GM19239 (cell line): ENCODE measurements at regions not wholly inside any gene's neighbourhood (a gene's known extent, or its start where the extent isn't known, plus 50 kb on each side); places are given as distances from the start of the nearest gene placed in this dataset.
A peak's percentile ranks its signal among the peaks of the same experiment; 100 is the strongest.

Experiments used
- DNase-seq: peaks from one replicate; pipeline ENCODE4 v3.0.0; 2011; ENCODE audit warnings: low spot score; ENCODE audit not compliant: insufficient read length
- FAIRE-seq: peaks from 2 replicates; lab custom pipeline; 2011; peaks lifted over from hg19 to GRCh38; lab: Jason Lieb, UNC

DNA sequence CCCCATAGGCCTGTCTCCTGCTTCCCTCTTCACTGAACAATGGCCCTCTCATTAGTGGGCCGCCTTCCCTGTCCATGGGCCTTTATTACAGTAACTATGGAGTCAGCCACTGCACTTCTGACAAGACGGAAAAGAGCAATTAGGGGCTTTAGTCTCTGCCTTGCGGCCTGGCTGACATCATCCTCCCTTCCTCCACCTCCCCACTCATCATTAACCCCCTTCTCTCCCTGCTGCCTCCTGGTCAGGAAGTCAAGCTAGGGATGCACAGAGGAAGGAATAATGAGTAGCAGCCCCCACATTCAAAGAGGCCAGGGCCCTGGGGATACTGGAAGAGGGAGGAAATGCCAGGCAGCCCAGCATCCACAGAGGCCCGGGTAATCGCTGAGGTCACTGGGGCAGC, 101.6 kb upstream of the PLXNA4 start:
- DNase-seq (no peak), FAIRE-seq (no peak)

DNA sequence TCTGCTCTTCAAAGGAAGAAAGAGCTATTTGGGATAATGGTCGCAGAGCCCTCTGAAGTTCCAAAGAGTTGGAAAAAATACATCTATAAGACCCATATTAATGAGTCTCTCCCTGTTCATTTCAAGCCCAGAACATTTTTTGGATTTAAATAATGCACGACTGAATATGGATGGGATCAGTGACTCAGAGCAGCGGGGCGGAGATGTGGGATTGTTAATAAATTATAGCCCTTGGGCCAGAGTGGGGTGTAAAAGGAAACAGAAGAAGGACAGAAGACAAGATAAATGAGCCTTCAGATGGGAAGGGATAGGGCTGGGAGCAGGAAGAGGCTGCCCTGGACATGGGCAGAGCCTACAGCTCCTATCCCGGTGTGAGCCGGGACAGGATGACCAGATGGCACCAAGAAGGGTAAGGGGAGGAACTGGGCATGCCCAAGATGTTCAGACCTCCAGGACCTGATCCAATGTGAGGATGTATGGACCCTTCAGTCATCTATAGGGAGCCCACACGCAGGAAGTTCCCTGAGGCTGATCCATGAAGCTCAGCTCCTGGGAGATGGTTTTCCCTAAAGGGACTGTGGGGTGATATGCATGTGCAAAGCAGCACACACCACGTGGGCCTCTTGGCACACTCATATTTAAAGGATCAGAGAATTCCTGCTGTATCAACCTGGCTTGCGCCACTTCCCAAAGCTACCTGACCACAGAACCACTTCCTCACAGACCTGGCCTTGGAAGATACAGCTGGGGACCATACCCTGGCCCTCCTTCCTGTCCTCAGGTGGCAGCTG, 96.1 kb upstream of the PLXNA4 start:
- DNase-seq = no peak
- FAIRE-seq = no peak

DNA sequence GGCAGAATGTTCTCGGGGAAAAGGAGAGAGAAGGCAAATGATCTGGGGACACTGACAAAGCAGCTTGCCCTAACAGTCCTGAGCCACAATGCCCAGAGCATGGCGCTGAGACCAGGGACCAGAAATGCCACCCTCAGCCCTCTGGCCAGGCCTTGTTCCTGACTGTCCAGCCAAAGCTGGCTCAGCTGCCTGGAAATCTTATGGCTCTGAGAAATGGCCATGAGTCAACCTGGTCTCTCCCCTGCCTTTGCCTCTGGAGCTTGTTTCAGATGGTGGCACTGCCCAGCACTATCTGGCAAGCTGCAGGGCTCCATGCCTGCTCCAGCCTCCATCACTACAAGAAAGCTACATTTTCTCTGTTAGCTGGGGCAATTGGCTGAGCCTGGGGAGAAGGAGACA, 90.5 kb upstream of the PLXNA4 start:
- FAIRE-seq = no peak
- DNase-seq = no peak

DNA sequence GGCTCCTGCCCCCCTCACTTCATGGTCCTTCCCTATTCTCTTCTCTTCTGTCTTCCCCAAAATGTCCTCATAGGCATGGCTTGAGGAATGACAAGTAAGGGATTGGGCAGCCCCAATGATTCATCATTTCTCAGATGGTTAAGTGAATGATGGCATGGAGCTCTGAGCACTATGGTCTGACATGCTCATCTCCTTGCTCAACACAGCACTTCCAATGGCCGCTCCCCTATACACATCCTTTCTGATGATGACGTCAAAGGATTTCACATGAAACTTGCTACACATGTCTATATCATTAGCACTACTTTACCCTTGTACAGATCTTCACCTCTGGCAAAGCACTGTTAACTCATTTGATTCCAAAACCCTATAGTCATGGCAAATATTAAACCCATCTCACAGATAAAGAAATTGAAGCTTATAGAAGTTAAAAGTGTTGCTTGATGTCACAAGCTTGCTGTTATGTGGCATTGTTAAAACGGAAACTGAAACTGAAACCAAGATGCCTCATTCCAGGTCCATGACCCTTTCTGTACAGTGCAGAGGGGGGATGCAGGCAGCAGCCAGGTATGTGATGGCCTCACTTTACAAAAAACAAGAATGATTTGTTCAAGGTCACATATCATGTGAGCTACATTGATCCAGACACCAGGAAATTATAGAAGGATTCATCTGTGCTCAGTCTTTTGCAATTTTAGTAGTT, 90.0 kb upstream of the PLXNA4 start:
- FAIRE-seq = no peak
- no peak for DNase-seq

DNA sequence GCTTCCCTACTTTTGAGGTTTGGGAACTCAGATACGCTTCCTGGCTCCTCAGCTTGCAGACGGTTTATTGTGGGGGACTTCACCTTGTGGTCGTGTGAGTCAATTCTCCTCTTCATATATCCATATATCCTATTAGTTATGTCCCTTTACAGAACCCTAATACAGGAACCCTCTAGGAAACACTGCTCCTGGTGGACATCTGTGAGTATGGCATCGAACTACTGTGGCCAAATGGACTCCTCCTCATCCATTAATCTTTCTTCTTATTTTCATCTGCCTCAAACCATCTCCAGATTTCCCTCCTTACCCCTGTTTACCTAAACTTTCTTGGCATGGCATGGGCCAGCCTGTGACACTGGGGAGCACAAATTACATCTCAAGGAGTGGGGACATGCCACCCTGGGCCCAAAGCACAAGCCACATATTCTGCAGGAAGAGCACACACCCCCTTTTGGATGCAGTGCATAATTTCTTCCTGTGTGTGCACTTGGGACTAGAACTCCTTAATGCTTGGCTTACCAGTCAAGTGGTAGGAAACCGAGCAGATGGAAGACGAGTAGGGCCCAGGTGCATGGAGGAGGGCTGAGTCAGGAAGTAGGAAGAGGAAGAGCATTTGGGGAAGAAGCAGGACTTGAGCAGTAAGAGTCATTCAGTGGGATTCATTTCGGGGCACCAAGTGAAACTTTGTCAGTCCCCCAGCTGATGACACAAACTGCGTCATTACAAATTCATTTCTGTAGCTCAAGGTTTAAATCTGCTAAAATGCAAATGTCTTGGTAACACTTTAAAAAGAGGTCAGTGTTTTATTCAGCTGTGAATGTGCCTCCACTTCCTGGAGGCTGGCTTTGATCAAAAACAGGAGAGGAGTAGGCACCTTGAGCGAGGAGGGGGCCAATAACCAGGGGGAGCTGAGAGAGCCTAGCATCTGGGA, 80.8 kb upstream of the PLXNA4 start:
- FAIRE-seq (peak; percentile 11), DNase-seq (no peak)

DNA sequence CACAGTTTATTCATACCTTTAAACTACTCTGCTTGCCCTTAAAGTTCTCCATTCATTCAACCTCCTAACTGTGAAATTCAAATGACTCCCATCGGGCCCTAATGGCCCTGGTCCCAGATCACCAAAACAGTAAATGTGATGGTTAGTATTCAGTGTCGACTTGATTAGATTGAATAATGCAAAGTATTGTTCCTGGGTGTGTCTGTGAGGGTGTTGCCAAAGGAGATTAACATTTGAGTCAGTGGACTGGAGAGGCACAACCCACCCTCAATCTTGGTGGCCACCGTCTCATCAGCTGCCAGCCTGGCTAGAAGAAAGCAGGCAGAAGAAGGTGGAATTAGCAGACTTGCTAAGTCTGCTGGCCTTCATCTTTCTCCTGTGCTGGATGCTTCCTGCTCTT, 80.1 kb upstream of the PLXNA4 start:
- FAIRE-seq (no peak), DNase-seq (no peak)

DNA sequence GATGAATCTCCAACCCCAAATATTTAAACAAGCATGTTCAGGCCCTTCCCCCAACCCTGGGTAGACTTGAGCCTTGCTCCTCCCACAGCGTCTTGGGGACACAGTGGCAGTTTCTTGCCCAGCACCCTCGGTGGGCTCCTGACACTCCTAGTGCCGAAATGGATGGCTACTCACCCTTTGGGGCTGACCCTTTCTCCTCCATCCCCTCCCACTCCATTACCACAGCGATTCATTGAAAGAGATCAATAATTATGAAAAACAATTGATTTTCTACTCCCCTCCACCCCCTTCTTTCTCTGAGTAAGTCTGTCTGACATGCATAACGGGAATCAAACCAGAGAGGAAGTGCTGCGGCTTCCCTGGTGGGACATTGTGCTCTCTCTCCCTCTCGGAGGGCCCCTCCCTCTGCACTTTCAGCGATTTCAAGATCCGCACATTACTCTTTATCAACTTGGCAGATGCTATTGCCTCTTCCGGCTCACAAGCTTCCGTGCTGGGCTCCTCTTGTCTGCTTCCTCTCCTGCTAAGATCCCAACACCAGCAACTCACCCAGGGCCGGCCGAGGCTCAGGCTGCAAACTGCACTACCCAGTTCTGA, 79.0 kb upstream of the PLXNA4 start:
- FAIRE-seq (peak; percentile 62), DNase-seq (no peak)

DNA sequence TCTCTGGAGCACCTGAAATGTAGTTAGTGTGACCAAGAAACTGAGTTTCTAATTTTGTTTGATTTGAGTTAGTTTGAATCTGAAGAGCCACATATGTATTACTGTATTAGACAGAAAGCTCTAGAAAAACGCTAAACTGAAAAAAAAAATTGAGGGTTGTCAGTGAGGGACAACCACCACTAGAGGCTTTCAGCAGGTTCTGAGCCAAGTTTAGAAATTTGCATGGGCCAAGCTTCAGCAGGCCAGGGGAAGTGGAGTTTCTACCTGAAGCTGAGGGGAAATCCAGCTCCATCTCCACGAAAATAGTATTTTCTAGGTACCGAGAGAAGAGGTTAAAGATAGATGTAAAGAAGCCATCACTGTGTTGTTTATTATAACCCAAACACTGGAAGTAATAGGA, 77.9 kb upstream of the PLXNA4 start:
- DNase-seq (peak; percentile 44), FAIRE-seq (peak; percentile 80)

DNA sequence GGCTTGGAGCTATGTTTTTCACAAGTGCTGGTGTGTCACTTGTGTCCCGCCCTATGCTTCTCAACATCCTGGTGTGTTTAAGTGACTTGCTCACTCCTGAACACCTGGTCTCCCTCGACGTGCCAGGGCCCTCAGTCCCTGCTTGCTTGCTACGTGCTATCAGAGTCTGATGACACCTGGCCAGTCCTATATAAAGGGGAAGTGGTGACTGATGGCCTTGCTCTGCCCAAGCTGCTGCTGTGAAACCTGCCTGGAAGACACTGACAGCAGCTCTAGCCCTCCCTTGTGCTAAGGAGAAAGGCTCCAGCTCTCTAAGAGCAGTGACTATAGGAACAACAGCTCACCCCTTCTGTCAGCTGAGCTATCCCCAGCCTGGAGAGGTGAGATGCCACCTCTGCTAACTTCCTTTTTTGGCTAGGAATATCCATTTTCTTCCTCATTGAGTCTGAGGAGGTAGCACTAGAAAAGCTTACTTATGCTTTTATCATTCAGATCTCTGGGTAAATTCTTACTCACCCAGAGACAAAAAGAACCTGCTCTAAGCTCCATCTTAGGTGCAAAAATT, 77.2 kb upstream of the PLXNA4 start:
- DNase-seq = peak; percentile 7
- no peak for FAIRE-seq

DNA sequence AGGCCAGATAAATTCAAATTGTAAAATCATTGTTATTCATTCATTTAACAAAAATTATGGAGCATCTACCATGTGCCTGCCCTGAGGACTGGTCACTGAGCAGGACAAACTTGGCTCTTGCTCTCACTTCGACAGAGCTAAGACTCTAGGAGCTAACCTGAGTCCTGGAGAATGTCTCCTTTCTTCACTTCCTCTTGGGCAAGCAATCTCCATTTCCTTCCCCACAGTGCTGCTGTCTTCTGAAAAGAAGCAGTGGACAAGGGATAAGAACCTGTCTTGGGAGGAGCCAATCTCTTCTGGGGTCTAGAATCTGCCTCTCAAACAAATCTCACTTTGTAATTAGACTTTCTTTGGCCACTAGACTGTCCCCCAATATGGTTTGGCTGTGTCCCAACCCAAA, 76.2 kb upstream of the PLXNA4 start:
- FAIRE-seq (no peak), DNase-seq (no peak)

DNA sequence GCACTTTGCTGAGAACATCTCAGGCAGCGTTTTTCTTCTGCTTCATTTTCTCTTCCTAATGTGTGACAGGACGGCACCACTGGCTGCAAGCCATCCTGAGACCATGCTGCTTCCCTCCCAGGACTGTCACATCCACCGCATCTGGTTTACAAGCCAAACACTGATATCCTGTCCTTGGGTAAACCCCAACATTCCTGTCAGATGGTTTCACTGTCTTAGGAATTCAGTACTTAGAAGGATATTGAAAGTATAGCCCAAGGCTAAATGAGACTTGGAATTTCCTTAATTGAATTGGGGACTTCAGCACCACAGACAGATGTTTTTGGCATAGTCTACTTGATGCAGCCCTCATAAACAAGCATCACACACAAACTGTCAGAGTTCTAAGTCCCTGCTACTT, 74.2 kb upstream of the PLXNA4 start:
- no peak for FAIRE-seq
- DNase-seq = no peak

DNA sequence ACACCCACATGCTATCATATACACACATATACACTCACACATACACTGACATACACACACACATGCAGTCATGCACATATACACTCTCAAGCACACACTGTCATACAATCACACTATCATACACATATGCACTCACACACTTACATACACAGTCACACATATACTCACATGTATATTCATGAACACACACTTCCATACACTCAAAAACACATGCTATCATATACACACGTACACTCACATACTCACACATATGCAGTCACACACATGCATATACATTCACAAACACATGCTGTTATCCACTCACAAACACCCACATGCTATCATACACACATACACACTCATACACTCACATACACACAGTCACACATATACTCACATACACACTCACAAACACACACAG, 71.0 kb upstream of the PLXNA4 start:
- FAIRE-seq (no peak), DNase-seq (no peak)

DNA sequence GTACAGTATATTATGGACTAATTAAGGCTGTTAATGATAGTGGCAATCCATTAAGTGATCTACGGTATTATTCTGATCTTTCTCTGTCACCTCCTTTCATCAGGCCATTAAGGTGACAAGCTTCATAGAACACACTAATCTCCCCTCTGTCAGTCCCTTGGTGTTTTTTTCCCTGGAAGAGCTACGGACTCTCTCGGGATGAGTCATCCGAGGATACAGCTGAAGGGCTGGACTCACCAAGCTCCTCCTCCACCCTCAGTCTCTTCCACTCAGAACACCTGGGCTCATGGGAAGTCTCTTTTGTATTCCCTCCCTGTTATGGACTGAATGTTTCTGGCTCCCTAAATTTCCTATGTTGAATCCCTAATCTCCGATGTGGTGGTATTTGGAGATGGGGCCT, 69.8 kb upstream of the PLXNA4 start:
- DNase-seq (no peak), FAIRE-seq (no peak)

DNA sequence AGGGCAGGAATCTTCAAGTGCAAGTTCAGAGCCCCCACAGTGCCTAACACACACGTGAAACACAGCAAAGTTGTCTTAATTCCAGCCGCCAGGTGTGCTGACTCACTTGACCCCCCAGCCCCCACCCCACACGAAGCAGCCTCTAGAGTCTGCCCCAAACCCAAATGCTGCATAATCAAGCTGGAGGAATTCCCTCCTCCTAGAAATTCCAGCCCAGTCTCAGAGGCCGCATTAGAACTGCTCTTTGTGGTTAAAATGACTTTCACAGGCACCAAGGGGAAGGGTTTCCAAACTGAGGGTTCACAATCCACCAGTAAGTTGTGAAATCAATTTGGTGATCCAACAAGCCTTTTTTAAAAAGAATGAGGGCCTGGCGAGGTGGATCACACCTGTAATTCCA, 67.0 kb upstream of the PLXNA4 start:
- FAIRE-seq = no peak
- no peak for DNase-seq

DNA sequence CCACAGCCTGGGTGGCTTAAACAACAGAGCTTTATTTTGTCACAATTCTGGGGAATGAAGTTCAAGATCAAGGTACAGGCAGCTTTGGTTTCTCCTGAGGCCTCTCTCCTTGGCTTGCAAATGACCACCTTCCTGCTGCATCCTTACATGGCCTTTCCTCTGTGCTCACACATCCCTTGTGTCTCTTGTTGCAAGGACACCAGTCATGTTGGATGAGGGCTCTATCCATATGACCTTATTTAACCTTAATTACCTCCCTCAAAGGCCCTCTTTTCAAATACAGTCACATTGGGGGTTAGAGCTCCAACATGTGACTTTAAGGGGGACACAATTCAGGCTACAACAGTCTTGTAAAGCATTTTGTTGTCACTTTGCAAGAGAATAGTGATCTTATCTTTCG, 65.0 kb upstream of the PLXNA4 start:
- FAIRE-seq (no peak), DNase-seq (no peak)

DNA sequence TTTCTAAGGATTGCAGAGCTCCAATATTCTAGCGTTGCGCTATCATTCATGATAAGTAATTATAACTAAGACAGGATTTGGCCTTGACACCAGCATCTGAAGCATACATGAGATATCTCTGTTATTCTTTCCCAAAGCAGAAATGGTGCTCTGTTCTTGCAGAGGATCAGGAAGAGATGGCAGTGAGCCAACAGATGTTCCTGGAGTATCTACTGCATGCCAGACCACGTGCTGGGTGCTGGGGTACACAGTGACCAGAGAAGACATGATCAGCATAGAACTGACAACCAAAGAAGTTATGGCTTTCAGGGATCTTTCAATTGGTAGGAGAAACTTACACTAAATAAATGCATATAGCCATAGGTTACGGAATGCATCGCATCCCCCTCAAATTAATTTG, 63.7 kb upstream of the PLXNA4 start:
- no peak for FAIRE-seq

DNA sequence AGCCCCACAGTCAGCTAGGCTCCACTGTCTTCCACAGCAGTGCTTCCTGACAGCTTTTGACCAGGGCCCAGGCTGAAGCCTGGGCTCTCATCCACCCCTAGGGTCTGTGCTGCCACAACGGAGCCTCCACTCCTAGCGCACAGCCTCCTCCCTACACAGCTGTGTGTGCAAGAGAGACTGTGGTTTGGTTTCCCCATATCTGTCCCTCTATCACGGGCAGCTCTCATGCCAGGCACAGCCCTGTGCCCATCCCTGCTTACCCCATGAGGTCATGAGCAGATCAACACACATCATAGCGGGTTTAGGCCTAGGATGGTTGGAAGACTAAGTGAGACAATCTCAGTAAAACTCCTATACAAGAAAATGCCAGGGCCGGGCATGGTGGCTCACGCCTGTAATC, 61.7 kb upstream of the PLXNA4 start:
- DNase-seq (no peak), FAIRE-seq (no peak)

More for the DNA sequence above, 63.7 kb upstream of the PLXNA4 start:
- DNase-seq = no peak

DNA sequence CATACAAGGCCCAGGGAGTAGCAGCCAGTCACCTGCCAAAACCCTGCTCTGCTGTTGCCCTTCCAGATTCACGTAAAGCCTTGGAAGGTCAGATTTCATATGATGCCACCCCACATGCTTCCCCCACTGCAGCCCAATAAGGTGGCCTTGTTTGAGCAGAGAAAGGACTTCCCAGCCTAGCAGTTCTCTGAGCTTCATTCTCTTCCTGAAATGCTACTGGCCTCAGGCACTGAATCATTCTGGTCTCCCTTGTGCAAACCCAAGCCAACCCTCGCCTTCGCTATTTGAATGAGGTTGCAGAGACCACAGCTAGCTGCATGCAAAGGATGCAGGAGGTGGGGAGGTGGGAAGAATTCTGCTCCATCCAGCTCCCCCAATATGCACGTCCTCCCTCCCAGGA, 60.3 kb upstream of the PLXNA4 start:
- no peak for DNase-seq
- FAIRE-seq = no peak

DNA sequence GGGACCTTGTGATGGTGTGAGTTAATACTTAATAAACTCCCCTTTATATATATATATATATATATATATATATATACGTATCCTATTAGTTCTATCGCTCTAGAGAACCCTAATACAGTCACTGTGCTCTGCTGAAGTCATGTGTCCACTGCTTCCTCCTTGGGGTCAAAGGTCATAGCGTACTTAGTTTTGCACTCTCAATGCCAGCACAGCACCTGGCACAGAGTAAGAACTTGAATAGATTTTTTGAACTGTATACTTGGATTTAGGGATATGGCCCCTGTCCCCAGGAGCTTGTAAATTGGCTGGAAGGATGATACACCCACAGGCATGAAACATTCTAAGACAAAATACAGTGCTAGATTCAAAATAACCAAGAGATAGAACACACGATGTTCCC, 58.9 kb upstream of the PLXNA4 start:
- FAIRE-seq = no peak
- DNase-seq = no peak

DNA sequence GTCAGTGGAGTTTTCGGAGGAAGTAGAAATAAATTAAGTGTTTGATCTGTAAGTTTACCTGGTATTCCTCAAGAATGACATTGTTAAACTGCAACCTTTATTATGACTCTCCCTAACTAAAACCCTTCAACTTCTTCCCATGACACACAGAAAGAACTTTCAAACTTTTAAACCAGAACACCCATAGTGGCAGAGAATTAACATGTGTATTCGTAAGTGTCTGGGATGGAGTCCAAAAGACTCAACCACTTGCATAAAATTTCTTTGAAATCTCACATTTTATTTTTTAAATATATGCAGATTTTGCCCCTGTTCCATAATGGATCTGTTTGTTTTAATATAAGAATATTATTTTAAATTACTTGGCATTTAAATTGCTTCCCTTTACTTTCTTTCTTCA, 54.6 kb upstream of the PLXNA4 start:
- DNase-seq (no peak), FAIRE-seq (no peak)
